HepG2 (cell line): ENCODE measurements at regions not wholly inside any gene's neighbourhood (a gene's known extent, or its start where the extent isn't known, plus 50 kb on each side); places are given as distances from the start of the nearest gene placed in this dataset.

Source experiments
- ATAC-seq: fragments of 200-7000 bp; cut with Tn5 transposase; 3 replicates; pipeline ENCODE4 v1.9.1; 2020; ENCODE audit warnings: mild to moderate bottlenecking, moderate library complexity
- BruUV-seq: library from RNA; stranded (reverse); fragments of 400-500 nt; replicated peaks from 2 replicates; lab custom pipeline; 2021; lab: Mats Ljungman, UMichigan
- CTCF ChIA-PET: fragments of 300-600 bp; formaldehyde crosslinking; extraction: SDS; loops from one replicate; lab custom pipeline; 2021; ENCODE audit warnings: low total read pairs, inconsistent platforms, low intra/inter-chr PET ratio; lab: Yijun Ruan, JAX
- POLR2A ChIA-PET: fragments of 350-600 bp; sonication (Branson Sonifier 250); formaldehyde crosslinking; loops from one replicate; lab custom pipeline; 2020; ENCODE audit warnings: antibody characterized with exemption, inconsistent platforms; lab: Yijun Ruan, JAX
- DNase-seq: peaks from one replicate; pipeline ENCODE4 v3.0.0-alpha.2; 2015; ENCODE audit warnings: low spot score
- FAIRE-seq: peaks from 3 replicates; lab custom pipeline; 2011; peaks lifted over from hg19 to GRCh38; lab: Jason Lieb, UNC
- H2AFZ ChIP-seq: one replicate; pipeline ENCODE4 v1.6.1; 2011; ENCODE audit warnings: low read length, inconsistent platforms
- H3K27ac ChIP-seq: fragments of 300-600 bp; 3 replicates; pipeline ENCODE4 v1.8.0; 2011; ENCODE audit warnings: mixed run types, mild to moderate bottlenecking, mixed read lengths, low read length, inconsistent platforms; ENCODE audit not compliant: insufficient read depth; ENCODE audit errors: extremely low read length
- H3K27me3 ChIP-seq, 2 experiments: fragments of 200-600 bp in 1 of 2; 2 replicates in 1 of 2; 3 replicates in 1 of 2; pipeline versions ENCODE4 v1.6.0 to v1.8.0; 2011; ENCODE audit warnings: low read length in 2 of 2, mild to moderate bottlenecking in 2 of 2, moderate library complexity in 2 of 2, inconsistent platforms in 1 of 2; ENCODE audit not compliant: insufficient read depth in 2 of 2, control insufficient read depth in 1 of 2
- H3K36me3 ChIP-seq, 2 experiments: fragments of 200-600 bp in 1 of 2; replicated peaks in 1 of 2; 2 replicates in 1 of 2; 3 replicates in 1 of 2; pipeline versions ENCODE4 v1.5.1 to v1.8.0; 2011; ENCODE audit warnings: low read length in 2 of 2, inconsistent platforms in 1 of 2; ENCODE audit not compliant: insufficient read depth in 2 of 2, control insufficient read depth in 1 of 2
- H3K4me1 ChIP-seq: 2 replicates; pipeline ENCODE4 v1.5.1; 2012; ENCODE audit warnings: low read length, inconsistent platforms; ENCODE audit not compliant: insufficient read depth
- H3K4me2 ChIP-seq: 2 replicates; pipeline ENCODE4 v1.6.0; 2011; ENCODE audit warnings: low read depth, low read length, inconsistent platforms
- H3K4me3 ChIP-seq, 3 experiments: fragments of 200-600 bp in 1 of 3; sonication (generic), shearing (Covaris generic) in 1 of 3; replicated peaks in 1 of 3; 2 replicates each; pipeline ENCODE4 v1.5.1; 2011 to 2016; ENCODE audit warnings: low read length in 3 of 3, inconsistent platforms in 2 of 3, low read depth in 2 of 3, mild to moderate bottlenecking in 2 of 3, control low read depth in 1 of 3, mixed read lengths in 1 of 3; ENCODE audit not compliant: insufficient read depth in 1 of 3
- H3K79me2 ChIP-seq: one replicate; pipeline ENCODE4 v1.6.1; 2011; ENCODE audit warnings: low read length, inconsistent platforms; ENCODE audit not compliant: insufficient read depth
- H3K9ac ChIP-seq: 2 replicates; pipeline ENCODE4 v1.6.0; 2011; ENCODE audit warnings: mild to moderate bottlenecking, low read depth, low read length, inconsistent platforms; ENCODE audit not compliant: insufficient read depth
- H3K9me3 ChIP-seq: 2 replicates; pipeline ENCODE4 v1.5.1; 2012; ENCODE audit warnings: mild to moderate bottlenecking, low read length
- H4K20me1 ChIP-seq: 2 replicates; pipeline ENCODE4 v1.6.0; 2011; ENCODE audit warnings: inconsistent platforms, mild to moderate bottlenecking, low read length, moderate library complexity; ENCODE audit not compliant: insufficient read depth
- CC2D1A ChIP-seq: sonication (generic); formaldehyde crosslinking; IDR thresholded peaks from 2 replicates; pipeline ENCODE4 v1.8.1; 2023; ENCODE audit warnings: mild to moderate bottlenecking, missing genetic modification reagents
- ELF3 ChIP-seq: IDR thresholded peaks from 2 replicates; pipeline ENCODE4 v1.6.1; 2016; ENCODE audit warnings: missing genetic modification reagents, missing compliant biosample characterization
- FOXA1 ChIP-seq, 2 experiments: fragments of 450-650 bp in 1 of 2; sonication (generic) in 1 of 2; formaldehyde crosslinking in 1 of 2; IDR thresholded peaks; 2 replicates each; pipeline versions ENCODE4 v1.4.0 to v1.6.1; 2016 to 2020; ENCODE audit warnings: missing genetic modification reagents in 1 of 2
- REXO4 ChIP-seq: sonication (generic); formaldehyde crosslinking; IDR thresholded peaks from 2 replicates; pipeline ENCODE4 v1.8.0; 2022; ENCODE audit warnings: missing genetic modification reagents, mild to moderate bottlenecking, borderline replicate concordance
- SIX1 ChIP-seq: sonication (generic); formaldehyde crosslinking; IDR thresholded peaks from 2 replicates; pipeline ENCODE4 v1.4.0; 2020; ENCODE audit warnings: missing genetic modification reagents, borderline replicate concordance
- ZNF441 ChIP-seq: sonication (generic); formaldehyde crosslinking; IDR thresholded peaks from 2 replicates; pipeline ENCODE4 v1.7.0; 2021; ENCODE audit warnings: missing genetic modification reagents, borderline replicate concordance
- ZNF484 ChIP-seq: sonication (generic); formaldehyde crosslinking; IDR thresholded peaks from 2 replicates; pipeline ENCODE4 v1.5.1; 2020; ENCODE audit warnings: mild to moderate bottlenecking, low read depth, missing genetic modification reagents, borderline replicate concordance
- WGBS: methylation state at CpG from one replicate; pipeline ENCODE4 v1.1.6; 2017; ENCODE audit warnings: low lambda C conversion rate; 5-methylcytosine and 5-hydroxymethylcytosine counted together
- in situ Hi-C: cut with HindIII; loops from 2 replicates; pipeline ENCODE4 v1.10.0; 2017; ENCODE audit warnings: low pct_unique_long_range_greater_than_20kb; ENCODE audit not compliant: extremely low pct_ligation_motif_present
- intact Hi-C: fragments of 100-400 bp; cut with micrococcal nuclease; formaldehyde crosslinking; loops from one replicate; pipeline ENCODE4 v1.10.0; 2022; ENCODE audit not compliant: unreplicated experiment
- TF ChIP-seq, protein P1 (sequence below): sonication (generic); formaldehyde crosslinking; IDR thresholded peaks from 2 replicates; pipeline ENCODE4 v1.4.0; 2020; ENCODE audit warnings: mild to moderate bottlenecking, low read depth, missing genetic modification reagents
- TF ChIP-seq, protein P2 (sequence below): sonication (generic); formaldehyde crosslinking; IDR thresholded peaks from 2 replicates; pipeline ENCODE4 v1.9.0; 2021; ENCODE audit warnings: missing genetic modification reagents, borderline replicate concordance
- TF ChIP-seq, protein P3 (sequence below): sonication (generic); formaldehyde crosslinking; IDR thresholded peaks from 2 replicates; pipeline ENCODE4 v1.5.1; 2020; ENCODE audit warnings: missing genetic modification reagents, mild to moderate bottlenecking, borderline replicate concordance

DNA sequence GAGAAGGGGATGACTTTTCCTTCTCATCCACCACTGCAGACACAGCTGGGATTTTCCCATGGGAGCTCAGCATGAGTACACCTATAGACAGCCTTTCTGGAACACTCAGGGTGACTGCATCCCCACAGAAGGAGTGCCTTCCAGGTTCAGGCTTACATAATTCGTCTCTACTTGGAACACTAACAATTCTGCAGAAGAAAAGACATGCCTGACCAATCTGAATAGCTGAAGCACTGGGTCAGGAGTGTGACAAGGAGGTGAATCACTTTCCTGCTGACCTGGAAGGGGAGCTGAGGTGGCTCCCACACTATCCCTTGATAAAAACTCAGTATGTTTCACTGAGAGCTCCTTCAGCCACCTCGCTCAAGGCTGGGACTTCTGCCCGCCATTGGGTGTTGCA lies 425.3 kb downstream of the TLR4 start (continued):
- TF ChIP-seq, protein P1, sequence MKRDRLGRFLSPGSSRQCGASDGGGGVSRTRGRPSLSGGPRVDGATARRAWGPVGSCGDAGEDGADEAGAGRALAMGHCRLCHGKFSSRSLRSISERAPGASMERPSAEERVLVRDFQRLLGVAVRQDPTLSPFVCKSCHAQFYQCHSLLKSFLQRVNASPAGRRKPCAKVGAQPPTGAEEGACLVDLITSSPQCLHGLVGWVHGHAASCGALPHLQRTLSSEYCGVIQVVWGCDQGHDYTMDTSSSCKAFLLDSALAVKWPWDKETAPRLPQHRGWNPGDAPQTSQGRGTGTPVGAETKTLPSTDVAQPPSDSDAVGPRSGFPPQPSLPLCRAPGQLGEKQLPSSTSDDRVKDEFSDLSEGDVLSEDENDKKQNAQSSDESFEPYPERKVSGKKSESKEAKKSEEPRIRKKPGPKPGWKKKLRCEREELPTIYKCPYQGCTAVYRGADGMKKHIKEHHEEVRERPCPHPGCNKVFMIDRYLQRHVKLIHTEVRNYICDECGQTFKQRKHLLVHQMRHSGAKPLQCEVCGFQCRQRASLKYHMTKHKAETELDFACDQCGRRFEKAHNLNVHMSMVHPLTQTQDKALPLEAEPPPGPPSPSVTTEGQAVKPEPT (CRISPR knock-in tag) = no peak
- TF ChIP-seq ZNF484 (no peak), ELF3 (CRISPR knock-in tag) (no peak)

GRCh38 chr9:118148990-118149389 lies 444.8 kb downstream of the TLR4 start:
- H2AFZ ChIP-seq = no peak overlapping the region
- in situ Hi-C loops (no loop called here), intact Hi-C loops (no loop called here)
- no peak overlapping the region for H3K4me2 ChIP-seq
- H3K27me3 ChIP-seq = no peaks in the 10 kb centered on the region
- WGBS = 5% methylated on average over 1 of the region's 1 CpG
- H3K9me3 ChIP-seq = peaks cover 81% of the 10 kb centered on the region
- H3K79me2 ChIP-seq = no peaks in the 10 kb centered on the region
- H4K20me1 ChIP-seq = no peaks in the 10 kb centered on the region
- H3K36me3 ChIP-seq = no peaks in the 10 kb centered on the region
- ChIA-PET CTCF (no interaction called here), POLR2A (no interaction called here)
- H3K4me1 ChIP-seq = no peaks in the 10 kb centered on the region
- FAIRE-seq (no peak), DNase-seq (no peak), ATAC-seq (no peak)
- TF ChIP-seq, protein P2, sequence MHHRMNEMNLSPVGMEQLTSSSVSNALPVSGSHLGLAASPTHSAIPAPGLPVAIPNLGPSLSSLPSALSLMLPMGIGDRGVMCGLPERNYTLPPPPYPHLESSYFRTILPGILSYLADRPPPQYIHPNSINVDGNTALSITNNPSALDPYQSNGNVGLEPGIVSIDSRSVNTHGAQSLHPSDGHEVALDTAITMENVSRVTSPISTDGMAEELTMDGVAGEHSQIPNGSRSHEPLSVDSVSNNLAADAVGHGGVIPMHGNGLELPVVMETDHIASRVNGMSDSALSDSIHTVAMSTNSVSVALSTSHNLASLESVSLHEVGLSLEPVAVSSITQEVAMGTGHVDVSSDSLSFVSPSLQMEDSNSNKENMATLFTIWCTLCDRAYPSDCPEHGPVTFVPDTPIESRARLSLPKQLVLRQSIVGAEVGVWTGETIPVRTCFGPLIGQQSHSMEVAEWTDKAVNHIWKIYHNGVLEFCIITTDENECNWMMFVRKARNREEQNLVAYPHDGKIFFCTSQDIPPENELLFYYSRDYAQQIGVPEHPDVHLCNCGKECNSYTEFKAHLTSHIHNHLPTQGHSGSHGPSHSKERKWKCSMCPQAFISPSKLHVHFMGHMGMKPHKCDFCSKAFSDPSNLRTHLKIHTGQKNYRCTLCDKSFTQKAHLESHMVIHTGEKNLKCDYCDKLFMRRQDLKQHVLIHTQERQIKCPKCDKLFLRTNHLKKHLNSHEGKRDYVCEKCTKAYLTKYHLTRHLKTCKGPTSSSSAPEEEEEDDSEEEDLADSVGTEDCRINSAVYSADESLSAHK = no peak
- TF ChIP-seq, protein P3, sequence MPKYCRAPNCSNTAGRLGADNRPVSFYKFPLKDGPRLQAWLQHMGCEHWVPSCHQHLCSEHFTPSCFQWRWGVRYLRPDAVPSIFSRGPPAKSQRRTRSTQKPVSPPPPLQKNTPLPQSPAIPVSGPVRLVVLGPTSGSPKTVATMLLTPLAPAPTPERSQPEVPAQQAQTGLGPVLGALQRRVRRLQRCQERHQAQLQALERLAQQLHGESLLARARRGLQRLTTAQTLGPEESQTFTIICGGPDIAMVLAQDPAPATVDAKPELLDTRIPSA (CRISPR knock-in tag) = no peak
- no peak for TF ChIP-seq REXO4 (CRISPR knock-in tag)
- TF ChIP-seq CC2D1A (CRISPR knock-in tag) = no peak
- TF ChIP-seq FOXA1 (IDR thresholded peaks at IDR 0.05) = no peak
- no peak for TF ChIP-seq FOXA1 (CRISPR knock-in tag; IDR thresholded peaks at IDR 0.05)
- no peak for TF ChIP-seq SIX1 (CRISPR knock-in tag)
- TF ChIP-seq ZNF441 (CRISPR knock-in tag) = no peak
- BruUV-seq = no TSS peak
- H3K9ac ChIP-seq = no peak overlapping the region
- H3K27ac ChIP-seq = no peak overlapping the region
- H3K4me3 ChIP-seq = no peak overlapping the region
